HEK293 (cell line): ENCODE measurements at regions not wholly inside any gene's neighbourhood (a gene's known extent, or its start where the extent isn't known, plus 50 kb on each side); places are given as distances from the start of the nearest gene placed in this dataset.
A peak's percentile ranks its signal among the peaks of the same experiment; 100 is the strongest.

Experiments
- CTCF ChIA-PET: fragments of 350-600 bp; formaldehyde crosslinking; extraction: SDS; loops from one replicate; lab custom pipeline; 2021; ENCODE audit warnings: antibody characterized with exemption; lab: Yijun Ruan, JAX
- POLR2A ChIA-PET: fragments of 300-600 bp; formaldehyde crosslinking; extraction: SDS; loops from one replicate; lab custom pipeline; 2020; ENCODE audit warnings: antibody characterized with exemption, inconsistent platforms; lab: Yijun Ruan, JAX
- H3K27ac ChIP-seq: fragments of 200-500 bp; sonication (Bioruptor generic); 2 replicates; pipeline ENCODE4 v1.5.1; 2014; ENCODE audit warnings: low read depth, low read length, control low read depth, inconsistent platforms; ENCODE audit errors: extremely low read depth
- H3K36me3 ChIP-seq, 2 experiments: fragments of 200-500 bp in 1 of 2; sonication (Bioruptor generic) in 1 of 2; 1 replicate in 1 of 2; 2 replicates in 1 of 2; pipeline ENCODE4 v1.5.1; 2014 to 2017; ENCODE audit warnings: inconsistent platforms in 2 of 2, low read length in 2 of 2; ENCODE audit not compliant: control insufficient read depth in 2 of 2, insufficient read depth in 1 of 2
- H3K4me1 ChIP-seq: fragments of 200-500 bp; sonication (Bioruptor generic); 2 replicates; pipeline ENCODE4 v1.5.1; 2014; ENCODE audit warnings: mild to moderate bottlenecking, low read length, inconsistent platforms; ENCODE audit not compliant: control insufficient read depth, insufficient read depth
- H3K4me3 ChIP-seq: 2 replicates; pipeline ENCODE4 v1.5.1; 2011; ENCODE audit warnings: low read depth, mild to moderate bottlenecking, control low read depth, low read length, moderate library complexity
- H3K9me3 ChIP-seq: fragments of 200-500 bp; sonication (Bioruptor generic); 2 replicates; pipeline ENCODE4 v1.5.1; 2014; ENCODE audit warnings: low read depth, low read length, inconsistent platforms; ENCODE audit not compliant: control insufficient read depth, insufficient read depth
- GLI4 ChIP-seq: fragments of 450-650 bp; formaldehyde crosslinking; IDR thresholded peaks from 2 replicates; pipeline ENCODE4 v1.5.1; 2016; ENCODE audit warnings: missing biosample characterization, missing genetic modification characterization
- REPIN1 ChIP-seq: fragments of 450-650 bp; formaldehyde crosslinking; IDR thresholded peaks from 2 replicates; pipeline ENCODE4 v1.5.1; 2017; ENCODE audit warnings: missing biosample characterization, missing genetic modification characterization, low read depth
- SETDB1 ChIP-seq: IDR thresholded peaks from one replicate; pipeline ENCODE4 v1.6.1; 2017; ENCODE audit warnings: mild to moderate bottlenecking, low read length, moderate library complexity, mixed read lengths; ENCODE audit not compliant: insufficient read length
- ZBTB20 ChIP-seq: fragments of 450-650 bp; formaldehyde crosslinking; IDR thresholded peaks from 2 replicates; pipeline ENCODE4 v1.5.1; 2016; ENCODE audit warnings: missing biosample characterization, missing genetic modification characterization
- ZFP37 ChIP-seq: fragments of 450-650 bp; formaldehyde crosslinking; IDR thresholded peaks from 2 replicates; pipeline ENCODE4 v1.5.1; 2016; ENCODE audit warnings: missing biosample characterization, missing genetic modification characterization
- ZNF157 ChIP-seq: fragments of 450-650 bp; formaldehyde crosslinking; IDR thresholded peaks from 2 replicates; pipeline ENCODE4 v1.5.1; 2016; ENCODE audit warnings: missing biosample characterization, missing genetic modification characterization
- ZNF2 ChIP-seq: fragments of 450-650 bp; formaldehyde crosslinking; IDR thresholded peaks from 2 replicates; pipeline ENCODE4 v1.5.1; 2016; ENCODE audit warnings: missing biosample characterization, missing genetic modification characterization
- ZNF292 ChIP-seq: fragments of 450-650 bp; formaldehyde crosslinking; IDR thresholded peaks from 2 replicates; pipeline ENCODE4 v1.5.1; 2016; ENCODE audit warnings: low read depth, missing biosample characterization, missing genetic modification characterization, borderline replicate concordance
- ZNF416 ChIP-seq: fragments of 450-650 bp; formaldehyde crosslinking; IDR thresholded peaks from 2 replicates; pipeline ENCODE4 v1.5.1; 2016; ENCODE audit warnings: missing biosample characterization, missing genetic modification characterization
- ZNF423 ChIP-seq: fragments of 450-650 bp; formaldehyde crosslinking; IDR thresholded peaks from 2 replicates; pipeline ENCODE4 v1.5.1; 2016; ENCODE audit warnings: missing biosample characterization, missing genetic modification characterization
- ZNF560 ChIP-seq: fragments of 450-650 bp; formaldehyde crosslinking; IDR thresholded peaks from 2 replicates; pipeline ENCODE4 v1.5.1; 2017; ENCODE audit warnings: missing biosample characterization, missing genetic modification characterization, borderline replicate concordance
- ZNF623 ChIP-seq: fragments of 450-650 bp; formaldehyde crosslinking; IDR thresholded peaks from 2 replicates; pipeline ENCODE4 v1.5.1; 2016; ENCODE audit warnings: missing biosample characterization, missing genetic modification characterization
- ZXDB ChIP-seq: fragments of 450-650 bp; formaldehyde crosslinking; IDR thresholded peaks from 2 replicates; pipeline ENCODE4 v1.5.1; 2016; ENCODE audit warnings: missing biosample characterization, missing genetic modification characterization
- TF ChIP-seq, protein P1 (sequence below): fragments of 450-650 bp; formaldehyde crosslinking; IDR thresholded peaks from 2 replicates; pipeline ENCODE4 v1.5.1; 2016; ENCODE audit warnings: missing biosample characterization, missing genetic modification characterization
- TF ChIP-seq, protein P2 (sequence below): fragments of 450-650 bp; formaldehyde crosslinking; IDR thresholded peaks from 2 replicates; pipeline ENCODE4 v1.5.1; 2016; ENCODE audit warnings: missing biosample characterization, missing genetic modification characterization

- TF ChIP-seq, protein P1, sequence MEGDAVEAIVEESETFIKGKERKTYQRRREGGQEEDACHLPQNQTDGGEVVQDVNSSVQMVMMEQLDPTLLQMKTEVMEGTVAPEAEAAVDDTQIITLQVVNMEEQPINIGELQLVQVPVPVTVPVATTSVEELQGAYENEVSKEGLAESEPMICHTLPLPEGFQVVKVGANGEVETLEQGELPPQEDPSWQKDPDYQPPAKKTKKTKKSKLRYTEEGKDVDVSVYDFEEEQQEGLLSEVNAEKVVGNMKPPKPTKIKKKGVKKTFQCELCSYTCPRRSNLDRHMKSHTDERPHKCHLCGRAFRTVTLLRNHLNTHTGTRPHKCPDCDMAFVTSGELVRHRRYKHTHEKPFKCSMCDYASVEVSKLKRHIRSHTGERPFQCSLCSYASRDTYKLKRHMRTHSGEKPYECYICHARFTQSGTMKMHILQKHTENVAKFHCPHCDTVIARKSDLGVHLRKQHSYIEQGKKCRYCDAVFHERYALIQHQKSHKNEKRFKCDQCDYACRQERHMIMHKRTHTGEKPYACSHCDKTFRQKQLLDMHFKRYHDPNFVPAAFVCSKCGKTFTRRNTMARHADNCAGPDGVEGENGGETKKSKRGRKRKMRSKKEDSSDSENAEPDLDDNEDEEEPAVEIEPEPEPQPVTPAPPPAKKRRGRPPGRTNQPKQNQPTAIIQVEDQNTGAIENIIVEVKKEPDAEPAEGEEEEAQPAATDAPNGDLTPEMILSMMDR (tag by site-specific recombination): peak; percentile 62
Observed at GRCh38 chr6:45714741-45715507, 300.7 kb downstream of the CLIC5 start (continued).

DNA sequence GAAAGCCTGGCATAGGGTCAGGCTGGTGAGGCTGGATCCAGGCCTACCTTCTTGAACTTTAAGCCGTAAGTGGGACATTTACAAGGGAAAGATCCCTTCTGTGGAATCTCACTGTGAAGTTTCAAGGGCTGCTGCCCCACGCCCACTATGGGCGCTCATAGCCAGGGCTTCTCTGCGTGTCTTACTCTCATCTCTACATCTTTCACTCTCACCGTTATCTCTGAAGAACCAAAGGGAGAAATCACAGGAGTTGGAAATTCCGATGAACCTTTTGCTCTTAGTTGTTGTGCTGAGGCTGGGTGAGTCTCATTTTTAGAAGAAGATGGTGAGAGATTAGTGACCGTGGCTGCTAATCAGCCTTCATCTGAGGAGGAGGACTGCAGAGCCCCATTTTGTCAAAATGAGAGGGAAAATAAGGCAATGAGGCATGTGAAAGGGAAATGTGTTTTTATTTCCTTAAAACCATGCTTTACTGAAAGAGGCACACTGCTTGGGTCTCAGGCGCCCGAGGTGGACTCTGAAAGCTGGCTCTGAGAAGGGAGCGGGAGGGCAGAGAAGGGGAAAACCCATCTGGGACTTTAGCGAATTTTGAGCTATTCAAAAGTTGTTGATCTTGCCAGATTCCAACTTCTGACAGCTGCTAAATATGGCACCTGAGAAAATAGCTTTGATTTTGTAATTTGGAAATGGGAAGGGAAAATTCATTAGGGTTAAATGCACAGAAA, 301.5 kb downstream of the CLIC5 start:
- TF ChIP-seq, protein P2, sequence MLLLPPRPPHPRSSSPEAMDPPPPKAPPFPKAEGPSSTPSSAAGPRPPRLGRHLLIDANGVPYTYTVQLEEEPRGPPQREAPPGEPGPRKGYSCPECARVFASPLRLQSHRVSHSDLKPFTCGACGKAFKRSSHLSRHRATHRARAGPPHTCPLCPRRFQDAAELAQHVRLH (tag by site-specific recombination): no peak
- no peak for TF ChIP-seq ZFP37 (tag by site-specific recombination)
- TF ChIP-seq ZNF157 (tag by site-specific recombination): no peak
- TF ChIP-seq GLI4 (tag by site-specific recombination): no peak
- no peak for TF ChIP-seq ZNF560 (tag by site-specific recombination)
- no peak for TF ChIP-seq ZXDB (tag by site-specific recombination)
- TF ChIP-seq ZNF623 (tag by site-specific recombination): no peak
- no peak for TF ChIP-seq ZBTB20 (tag by site-specific recombination)
- no peak for TF ChIP-seq ZNF292 (tag by site-specific recombination)
- no peak for TF ChIP-seq ZNF423 (tag by site-specific recombination)
- no peak for TF ChIP-seq ZNF416 (tag by site-specific recombination)
- TF ChIP-seq, protein P1 (tag by site-specific recombination): no peak
- no peak for TF ChIP-seq REPIN1
- TF ChIP-seq ZNF2 (tag by site-specific recombination): no peak
- TF ChIP-seq SETDB1: no peak
- Histone ChIP-seq H3K27ac (no peak overlapping the region; the same call in 1 of the 2 replicates), H3K9me3 (no peaks in the 10 kb centered on the region), H3K4me3 (no peak overlapping the region), H3K36me3 (no peaks in the 10 kb centered on the region), H3K4me1 (peaks cover 9% of the 10 kb centered on the region)
- CTCF ChIA-PET: interaction anchor here (0.6 to 4.5 kb wide), 69 partner anchors 10 to 1274 kb away, joined by 3 to 50 read pairs (median 4); no protein-coding TSS in a partner anchor
- POLR2A ChIA-PET: interaction anchor here (0.8 to 2.0 kb wide), 5 partner anchors 213 to 1084 kb away, joined by 3 to 12 read pairs (median 4); partner anchors contain the start of gene SUPT3H
